Activated CD8-positive, alpha-beta T cell treated with anti-CD3 and anti-CD28 coated beads, Interleukin-2, amount 10 ng/mL, durations not matched to agents 7 days and 5 days (primary cell): ENCODE measurements at regions not wholly inside any gene's neighbourhood (a gene's known extent, or its start where the extent isn't known, plus 50 kb on each side); places are given as distances from the start of the nearest gene placed in this dataset.

Experiments
- ATAC-seq: fragments of 150-1000 bp; cut with Tn5 transposase; one replicate; pipeline ENCODE4 v1.10.0; 2021; ENCODE audit warnings: moderate library complexity
- CTCF ChIA-PET: fragments of 350-600 bp; sonication (Branson Sonifier 250); formaldehyde crosslinking; loops from one replicate; lab custom pipeline; 2021; ENCODE audit warnings: antibody characterized with exemption; lab: Charles Lee
- POLR2A ChIA-PET: fragments of 350-600 bp; sonication (Branson Sonifier 250); formaldehyde crosslinking; loops from one replicate; lab custom pipeline; 2021; ENCODE audit warnings: antibody characterized with exemption; lab: Charles Lee
- DNase-seq: peaks from one replicate; pipeline ENCODE4 v3.0.0-alpha.2; 2020
- H3K27ac Mint-ChIP-seq: one replicate; pipeline ENCODE4 v1.8.0; 2021; ENCODE audit warnings: mild to moderate bottlenecking, mixed read lengths
- H3K27me3 Mint-ChIP-seq: one replicate; pipeline ENCODE4 v1.8.0; 2021; ENCODE audit warnings: low read depth, mixed read lengths
- H3K36me3 Mint-ChIP-seq: one replicate; pipeline ENCODE4 v1.8.0; 2021; ENCODE audit warnings: low read depth, mixed read lengths
- H3K4me1 Mint-ChIP-seq: one replicate; pipeline ENCODE4 v1.8.0; 2021; ENCODE audit warnings: low read depth, mixed read lengths
- H3K4me3 Mint-ChIP-seq: one replicate; pipeline ENCODE4 v1.8.0; 2021; ENCODE audit warnings: mild to moderate bottlenecking, mixed read lengths
- H3K9me3 Mint-ChIP-seq: one replicate; pipeline ENCODE4 v1.8.0; 2022; ENCODE audit warnings: mixed read lengths; ENCODE audit not compliant: insufficient read depth

GRCh38 chr2:129798301-129798581, 181.2 kb upstream of the RAB6C start:
- peaks cover 2% of the 10 kb centered on the region for H3K27me3 Mint-ChIP-seq
- no peaks in the 10 kb centered on the region for H3K36me3 Mint-ChIP-seq
- no peak overlapping the region for H3K4me3 Mint-ChIP-seq
- ChIA-PET POLR2A (no interaction called here), CTCF (no interaction called here)
- ATAC-seq = no peak
- no peak overlapping the region for H3K27ac Mint-ChIP-seq
- no peaks in the 10 kb centered on the region for H3K9me3 Mint-ChIP-seq
- DNase-seq = no peak
- no peaks in the 10 kb centered on the region for H3K4me1 Mint-ChIP-seq

DNA sequence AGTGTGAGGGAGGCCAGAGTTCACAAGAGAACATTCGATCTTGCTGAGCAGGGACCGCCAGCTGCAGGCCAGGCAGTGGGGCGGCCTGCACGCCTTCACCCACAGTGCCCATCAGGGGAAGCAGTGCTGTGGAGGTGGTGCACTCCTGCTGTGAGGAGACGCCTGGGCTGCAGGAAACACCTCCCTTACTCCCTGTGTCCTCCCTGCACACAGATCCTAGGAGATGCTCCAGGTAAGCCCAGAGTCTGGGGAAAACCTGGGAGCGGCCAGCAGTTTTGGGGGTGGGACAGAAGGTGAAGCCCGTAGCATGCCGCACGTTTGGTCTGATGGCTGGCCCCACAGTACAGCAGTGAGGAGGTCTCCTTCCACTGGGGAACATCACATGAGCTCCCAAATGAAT, 180.8 kb upstream of the RAB6C start:
- ATAC-seq (no peak), DNase-seq (no peak)
- Mint-ChIP-seq H3K4me3 (no peak overlapping the region), H3K36me3 (no peaks in the 10 kb centered on the region), H3K27me3 (peaks cover 2% of the 10 kb centered on the region), H3K4me1 (no peaks in the 10 kb centered on the region), H3K9me3 (no peaks in the 10 kb centered on the region), H3K27ac (no peak overlapping the region)
- POLR2A ChIA-PET = no interaction called here
- CTCF ChIA-PET = no interaction called here

GRCh38 chr2:129799036-129799958, 180.2 kb upstream of the RAB6C start:
- no peak overlapping the region for H3K4me3 Mint-ChIP-seq
- no peaks in the 10 kb centered on the region for H3K4me1 Mint-ChIP-seq
- no peak overlapping the region for H3K27ac Mint-ChIP-seq
- ATAC-seq = no peak
- H3K36me3 Mint-ChIP-seq = no peaks in the 10 kb centered on the region
- POLR2A ChIA-PET = no interaction called here
- peaks cover 2% of the 10 kb centered on the region for H3K27me3 Mint-ChIP-seq
- CTCF ChIA-PET = no interaction called here
- DNase-seq = no peak
- H3K9me3 Mint-ChIP-seq = no peaks in the 10 kb centered on the region

DNA sequence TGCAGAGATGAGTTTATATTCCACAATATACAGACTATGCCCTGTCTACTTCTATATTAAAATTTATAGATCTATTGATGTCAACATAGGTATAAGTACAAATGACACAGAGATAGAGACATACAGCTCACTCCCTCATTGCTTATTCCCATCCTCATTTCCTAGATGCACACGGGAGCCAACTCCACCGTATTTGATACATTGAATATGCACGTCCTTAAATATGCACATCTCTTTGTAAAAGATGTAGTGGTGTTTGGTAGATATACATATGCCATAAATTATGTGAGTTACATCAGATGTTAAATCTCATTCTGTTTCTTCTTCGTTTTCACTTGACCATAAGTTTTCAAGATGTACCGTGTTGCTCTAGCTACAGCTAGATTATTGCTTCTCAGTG, 179.2 kb upstream of the RAB6C start:
- no peaks in the 10 kb centered on the region for H3K9me3 Mint-ChIP-seq
- no peak overlapping the region for H3K27ac Mint-ChIP-seq
- CTCF ChIA-PET = no interaction called here
- no peaks in the 10 kb centered on the region for H3K36me3 Mint-ChIP-seq
- ATAC-seq = no peak
- H3K27me3 Mint-ChIP-seq = peaks cover 2% of the 10 kb centered on the region
- no peaks in the 10 kb centered on the region for H3K4me1 Mint-ChIP-seq
- H3K4me3 Mint-ChIP-seq = no peak overlapping the region
- no peak for DNase-seq
- POLR2A ChIA-PET = no interaction called here

- no peak for ATAC-seq
- CTCF ChIA-PET = no interaction called here
- Mint-ChIP-seq H3K4me1 (no peaks in the 10 kb centered on the region), H3K36me3 (no peaks in the 10 kb centered on the region), H3K27ac (no peak overlapping the region), H3K9me3 (no peaks in the 10 kb centered on the region), H3K27me3 (peaks cover 2% of the 10 kb centered on the region), H3K4me3 (no peak overlapping the region)
- POLR2A ChIA-PET = no interaction called here
- no peak for DNase-seq
Observed at GRCh38 chr2:129800686-129801085, 178.8 kb upstream of the RAB6C start.

DNA sequence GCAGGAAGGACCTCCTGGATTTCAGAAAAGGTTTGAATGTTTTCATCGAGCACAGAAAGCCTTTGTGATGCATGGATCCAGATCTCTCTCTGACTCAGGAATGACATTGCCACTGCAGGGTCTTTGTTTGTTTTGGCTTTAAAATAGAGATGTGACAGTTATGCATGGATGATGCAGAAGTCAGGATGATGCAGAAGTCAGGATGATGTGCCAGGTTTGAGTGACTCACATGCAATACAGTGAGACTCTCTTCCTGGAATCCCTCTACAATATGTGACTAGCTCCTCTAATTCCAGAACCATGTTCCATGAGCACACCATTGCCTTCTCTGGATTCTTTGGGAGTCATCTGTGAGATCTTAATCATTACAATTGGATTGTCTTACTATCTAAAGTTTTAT, 177.9 kb upstream of the RAB6C start:
- ChIA-PET CTCF (no interaction called here), POLR2A (no interaction called here)
- no peak for ATAC-seq
- no peak overlapping the region for H3K27ac Mint-ChIP-seq
- peaks cover 2% of the 10 kb centered on the region for H3K27me3 Mint-ChIP-seq
- DNase-seq = no peak
- H3K9me3 Mint-ChIP-seq = no peaks in the 10 kb centered on the region
- H3K4me3 Mint-ChIP-seq = no peak overlapping the region
- H3K36me3 Mint-ChIP-seq = no peaks in the 10 kb centered on the region
- H3K4me1 Mint-ChIP-seq = no peaks in the 10 kb centered on the region

GRCh38 chr2:129802290-129802689, 177.2 kb upstream of the RAB6C start:
- no peak for ATAC-seq
- ChIA-PET CTCF (no interaction called here), POLR2A (no interaction called here)
- Mint-ChIP-seq H3K27ac (no peak overlapping the region), H3K27me3 (peaks cover 2% of the 10 kb centered on the region), H3K9me3 (no peaks in the 10 kb centered on the region), H3K4me1 (no peaks in the 10 kb centered on the region), H3K36me3 (no peaks in the 10 kb centered on the region), H3K4me3 (no peak overlapping the region)
- DNase-seq = no peak

DNA sequence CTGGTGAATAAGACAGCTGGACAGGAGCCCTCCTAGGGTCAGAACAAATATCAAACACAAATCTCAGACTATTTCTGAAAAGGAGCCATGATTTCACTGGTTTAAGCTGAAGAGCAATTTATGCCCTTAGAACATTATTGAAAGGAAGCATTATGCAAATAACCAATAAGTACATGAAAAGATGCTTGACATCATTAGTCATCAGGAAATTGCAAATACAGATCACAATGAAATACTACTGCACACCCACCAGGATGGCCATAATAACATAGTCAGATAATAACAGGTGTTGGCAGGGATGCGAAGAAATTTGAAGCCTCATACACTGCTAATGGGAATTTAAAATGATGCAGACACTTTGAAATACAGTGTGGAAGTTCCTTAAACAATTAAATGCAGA, 176.4 kb upstream of the RAB6C start:
- CTCF ChIA-PET = no interaction called here
- no peaks in the 10 kb centered on the region for H3K36me3 Mint-ChIP-seq
- DNase-seq (no peak), ATAC-seq (no peak)
- peaks cover 2% of the 10 kb centered on the region for H3K27me3 Mint-ChIP-seq
- no peak overlapping the region for H3K4me3 Mint-ChIP-seq
- no peaks in the 10 kb centered on the region for H3K4me1 Mint-ChIP-seq
- H3K27ac Mint-ChIP-seq = no peak overlapping the region
- POLR2A ChIA-PET = no interaction called here
- no peaks in the 10 kb centered on the region for H3K9me3 Mint-ChIP-seq

- Mint-ChIP-seq H3K36me3 (no peaks in the 10 kb centered on the region), H3K9me3 (no peaks in the 10 kb centered on the region), H3K4me1 (no peaks in the 10 kb centered on the region), H3K4me3 (no peak overlapping the region), H3K27me3 (peaks cover 2% of the 10 kb centered on the region), H3K27ac (no peak overlapping the region)
- DNase-seq (no peak), ATAC-seq (no peak)
- ChIA-PET CTCF (interaction anchor here (0.6 kb wide), 1 partner anchor 1594 kb away, joined by 3 read pairs; no protein-coding TSS in a partner anchor), POLR2A (no interaction called here)
Observed at GRCh38 chr2:129803871-129804270, 175.6 kb upstream of the RAB6C start.

- DNase-seq = no peak
- peaks cover 7% of the 10 kb centered on the region for H3K27me3 Mint-ChIP-seq
- ATAC-seq = no peak
- H3K9me3 Mint-ChIP-seq = no peaks in the 10 kb centered on the region
- POLR2A ChIA-PET = no interaction called here
- H3K27ac Mint-ChIP-seq = no peak overlapping the region
- no peak overlapping the region for H3K4me3 Mint-ChIP-seq
- no peaks in the 10 kb centered on the region for H3K4me1 Mint-ChIP-seq
- H3K36me3 Mint-ChIP-seq = no peaks in the 10 kb centered on the region
- CTCF ChIA-PET = no interaction called here
Observed at GRCh38 chr2:129805899-129806298, 173.6 kb upstream of the RAB6C start.

GRCh38 chr2:129806317-129806716, 173.1 kb upstream of the RAB6C start:
- POLR2A ChIA-PET = no interaction called here
- H3K4me1 Mint-ChIP-seq = no peaks in the 10 kb centered on the region
- H3K36me3 Mint-ChIP-seq = no peaks in the 10 kb centered on the region
- peaks cover 9% of the 10 kb centered on the region for H3K27me3 Mint-ChIP-seq
- no peak overlapping the region for H3K27ac Mint-ChIP-seq
- ATAC-seq (no peak), DNase-seq (no peak)
- no peak overlapping the region for H3K4me3 Mint-ChIP-seq
- H3K9me3 Mint-ChIP-seq = no peaks in the 10 kb centered on the region
- CTCF ChIA-PET = no interaction called here

DNA sequence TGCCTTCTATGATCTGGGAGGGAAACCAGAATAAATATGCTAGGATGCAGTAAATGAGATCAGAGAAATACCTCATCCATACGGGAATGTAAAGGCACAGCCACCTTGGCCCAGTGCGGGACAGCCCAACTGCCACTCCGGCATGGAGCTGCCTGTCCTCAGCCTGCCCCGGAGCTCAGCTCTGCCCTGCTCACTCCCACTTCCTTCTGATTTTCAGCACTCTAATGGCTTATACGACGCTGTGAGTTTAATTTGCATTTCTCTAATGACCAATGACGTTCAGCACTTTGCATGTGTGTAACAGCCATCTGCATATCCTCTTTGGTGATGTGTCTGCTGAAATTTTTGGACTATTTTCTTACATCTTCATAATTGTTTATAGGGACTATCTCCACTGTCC, 172.5 kb upstream of the RAB6C start:
- Mint-ChIP-seq H3K9me3 (no peaks in the 10 kb centered on the region), H3K36me3 (no peaks in the 10 kb centered on the region), H3K4me3 (no peak overlapping the region), H3K27me3 (peaks cover 10% of the 10 kb centered on the region), H3K27ac (no peak overlapping the region), H3K4me1 (peaks cover under 1% of the 10 kb centered on the region)
- POLR2A ChIA-PET = no interaction called here
- DNase-seq = no peak
- ATAC-seq = no peak
- CTCF ChIA-PET = no interaction called here
